ENCODE measurements at regions not wholly inside any gene's neighbourhood (a gene's known extent, or its start where the extent isn't known, plus 50 kb on each side); places are given as distances from the start of the nearest gene placed in this dataset.

- H3K4me3 ChIP-seq (ENCODE audit: low read depth in 1 of 3, low read length in 3 of 3) = no peak overlapping the region
- DNase-seq (ENCODE audit: low spot score) = no peak
- no peaks in the 10 kb centered on the region for H3K4me1 ChIP-seq (ENCODE audit: control insufficient read depth in 4 of 4, insufficient read depth in 4 of 4, low read length in 3 of 4)
- H3K36me3 ChIP-seq (ENCODE audit: control insufficient read depth in 4 of 4, insufficient read depth in 3 of 4, low read depth in 1 of 4, low read length in 3 of 4) = no peaks in the 10 kb centered on the region
- H3K27me3 ChIP-seq (ENCODE audit: control insufficient read depth in 4 of 4, insufficient read depth in 4 of 4, low read length in 3 of 4) = no peaks in the 10 kb centered on the region
- no peak overlapping the region for H3K27ac ChIP-seq (ENCODE audit: low read depth in 1 of 2, low read length in 2 of 2)
- 54% methylated on average over 5 of the region's 5 CpGs for WGBS
- H3K9me3 ChIP-seq (ENCODE audit: control insufficient read depth in 4 of 4, low read length in 3 of 4) = peaks cover 0 to 5% (median 0%) of the 10 kb centered on the region in 4 donors
- H3K9ac ChIP-seq (ENCODE audit: low read depth in 1 of 2, low read length in 2 of 2) = no peak overlapping the region
- TF ChIP-seq FOXA2 (IDR thresholded peaks at IDR 0.05) = no peak
- no peak for TF ChIP-seq GABPA (IDR thresholded peaks at IDR 0.05 in 1 of 2, conservative IDR thresholded peaks at IDR 0.05 in 1 of 2)
- TF ChIP-seq FOXA1 (IDR thresholded peaks at IDR 0.05) = no peak
- TF ChIP-seq, protein P1, sequence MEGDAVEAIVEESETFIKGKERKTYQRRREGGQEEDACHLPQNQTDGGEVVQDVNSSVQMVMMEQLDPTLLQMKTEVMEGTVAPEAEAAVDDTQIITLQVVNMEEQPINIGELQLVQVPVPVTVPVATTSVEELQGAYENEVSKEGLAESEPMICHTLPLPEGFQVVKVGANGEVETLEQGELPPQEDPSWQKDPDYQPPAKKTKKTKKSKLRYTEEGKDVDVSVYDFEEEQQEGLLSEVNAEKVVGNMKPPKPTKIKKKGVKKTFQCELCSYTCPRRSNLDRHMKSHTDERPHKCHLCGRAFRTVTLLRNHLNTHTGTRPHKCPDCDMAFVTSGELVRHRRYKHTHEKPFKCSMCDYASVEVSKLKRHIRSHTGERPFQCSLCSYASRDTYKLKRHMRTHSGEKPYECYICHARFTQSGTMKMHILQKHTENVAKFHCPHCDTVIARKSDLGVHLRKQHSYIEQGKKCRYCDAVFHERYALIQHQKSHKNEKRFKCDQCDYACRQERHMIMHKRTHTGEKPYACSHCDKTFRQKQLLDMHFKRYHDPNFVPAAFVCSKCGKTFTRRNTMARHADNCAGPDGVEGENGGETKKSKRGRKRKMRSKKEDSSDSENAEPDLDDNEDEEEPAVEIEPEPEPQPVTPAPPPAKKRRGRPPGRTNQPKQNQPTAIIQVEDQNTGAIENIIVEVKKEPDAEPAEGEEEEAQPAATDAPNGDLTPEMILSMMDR (IDR thresholded peaks at IDR 0.05; ENCODE audit: low read depth, low read length, missing input control) = no peak
- TF ChIP-seq ATF3 (IDR thresholded peaks at IDR 0.05) = no peak
- TF ChIP-seq MAX (IDR thresholded peaks at IDR 0.05) = no peak
- no peak for TF ChIP-seq EGR1 (IDR thresholded peaks at IDR 0.05; ENCODE audit: low read depth in 2 of 2)
- TF ChIP-seq RXRA (IDR thresholded peaks at IDR 0.05) = no peak
- no peak for TF ChIP-seq SP1 (IDR thresholded peaks at IDR 0.05)
- no peak for TF ChIP-seq NR2F2 (IDR thresholded peaks at IDR 0.05)
These were observed 107.3 kb upstream of the ADGRL4 start for GRCh38 chr1:79113836-79114235.

- Histone ChIP-seq H3K9ac (ENCODE audit: low read depth in 1 of 2, low read length in 2 of 2) (no peak overlapping the region), H3K9me3 (ENCODE audit: control insufficient read depth in 4 of 4, low read length in 3 of 4) (peaks cover 0 to 5% (median 0%) of the 10 kb centered on the region in 4 donors), H3K27ac (ENCODE audit: low read depth in 1 of 2, low read length in 2 of 2) (no peak overlapping the region), H3K27me3 (ENCODE audit: control insufficient read depth in 4 of 4, insufficient read depth in 4 of 4, low read length in 3 of 4) (no peaks in the 10 kb centered on the region), H3K36me3 (ENCODE audit: control insufficient read depth in 4 of 4, insufficient read depth in 3 of 4, low read depth in 1 of 4, low read length in 3 of 4) (no peaks in the 10 kb centered on the region), H3K4me1 (ENCODE audit: control insufficient read depth in 4 of 4, insufficient read depth in 4 of 4, low read length in 3 of 4) (no peaks in the 10 kb centered on the region), H3K4me3 (ENCODE audit: low read depth in 1 of 3, low read length in 3 of 3) (no peak overlapping the region)
- DNase-seq (ENCODE audit: low spot score) = no peak
- no peak for TF ChIP-seq FOXA2 (IDR thresholded peaks at IDR 0.05)
- TF ChIP-seq GABPA (IDR thresholded peaks at IDR 0.05 in 1 of 2, conservative IDR thresholded peaks at IDR 0.05 in 1 of 2) = no peak
- TF ChIP-seq RAD21 (IDR thresholded peaks at IDR 0.05) = no peak
- no peak for TF ChIP-seq ZBTB33 (IDR thresholded peaks at IDR 0.05)
- no peak for TF ChIP-seq FOXA1 (IDR thresholded peaks at IDR 0.05)
- no peak for TF ChIP-seq NR2F2 (IDR thresholded peaks at IDR 0.05)
- TF ChIP-seq MAX (IDR thresholded peaks at IDR 0.05) = no peak
- no peak for TF ChIP-seq JUND (IDR thresholded peaks at IDR 0.05)
- no peak for TF ChIP-seq SP1 (IDR thresholded peaks at IDR 0.05)
- TF ChIP-seq, protein P1 (IDR thresholded peaks at IDR 0.05; ENCODE audit: low read depth, low read length, missing input control) = no peak
- no peak for TF ChIP-seq ATF3 (IDR thresholded peaks at IDR 0.05)
- TF ChIP-seq REST (IDR thresholded peaks at IDR 0.05) = no peak
- TF ChIP-seq HNF4G (IDR thresholded peaks at IDR 0.05) = no peak
- no peak for TF ChIP-seq TAF1 (conservative IDR thresholded peaks at IDR 0.05)
- no peak for TF ChIP-seq HNF4A (conservative IDR thresholded peaks at IDR 0.05)
These were observed 104.2 kb upstream of the ADGRL4 start for GRCh38 chr1:79110749-79111148.

Data from liver (tissue), 8 donors.